Cardiac muscle cell (in vitro differentiated cells and primary cell): ENCODE measurements at regions not wholly inside any gene's neighbourhood (a gene's known extent, or its start where the extent isn't known, plus 50 kb on each side); places are given as distances from the start of the nearest gene placed in this dataset.

Experiments
- DNase-seq, 2 donors: peaks; one replicate each; pipeline versions ENCODE4 v3.0.0 to v3.0.0-alpha.2; 2010 to 2017; ENCODE audit warnings: low read depth in 1 of 2, low spot score in 1 of 2
- H3K27ac ChIP-seq: fragments of 200-600 bp; sonication (generic); 2 replicates; pipeline ENCODE4 v1.5.1; 2016
- H3K27me3 ChIP-seq: fragments of 200-600 bp; sonication (generic); 2 replicates; pipeline ENCODE4 v1.6.0; 2016; ENCODE audit warnings: control low read depth
- H3K36me3 ChIP-seq: fragments of 200-600 bp; sonication (generic); 2 replicates; pipeline ENCODE4 v1.5.1; 2016; ENCODE audit warnings: control low read depth
- H3K4me1 ChIP-seq: fragments of 200-600 bp; sonication (generic); 2 replicates; pipeline ENCODE4 v1.8.1; 2017; ENCODE audit warnings: low read depth, mild to moderate bottlenecking, mixed run types
- H3K4me3 ChIP-seq: fragments of 200-600 bp; sonication (generic); 2 replicates; pipeline ENCODE4 v1.5.1; 2016; ENCODE audit warnings: mild to moderate bottlenecking
- H3K9me3 ChIP-seq: fragments of 200-600 bp; sonication (generic); 2 replicates; pipeline ENCODE4 v1.5.1; 2017; ENCODE audit warnings: low read depth, mild to moderate bottlenecking, control low read depth
- TF ChIP-seq, protein P1 (sequence below): IDR thresholded peaks from 2 replicates; pipeline ENCODE4 v1.5.1; 2012; ENCODE audit warnings: low read depth, mild to moderate bottlenecking, low read length

DNA sequence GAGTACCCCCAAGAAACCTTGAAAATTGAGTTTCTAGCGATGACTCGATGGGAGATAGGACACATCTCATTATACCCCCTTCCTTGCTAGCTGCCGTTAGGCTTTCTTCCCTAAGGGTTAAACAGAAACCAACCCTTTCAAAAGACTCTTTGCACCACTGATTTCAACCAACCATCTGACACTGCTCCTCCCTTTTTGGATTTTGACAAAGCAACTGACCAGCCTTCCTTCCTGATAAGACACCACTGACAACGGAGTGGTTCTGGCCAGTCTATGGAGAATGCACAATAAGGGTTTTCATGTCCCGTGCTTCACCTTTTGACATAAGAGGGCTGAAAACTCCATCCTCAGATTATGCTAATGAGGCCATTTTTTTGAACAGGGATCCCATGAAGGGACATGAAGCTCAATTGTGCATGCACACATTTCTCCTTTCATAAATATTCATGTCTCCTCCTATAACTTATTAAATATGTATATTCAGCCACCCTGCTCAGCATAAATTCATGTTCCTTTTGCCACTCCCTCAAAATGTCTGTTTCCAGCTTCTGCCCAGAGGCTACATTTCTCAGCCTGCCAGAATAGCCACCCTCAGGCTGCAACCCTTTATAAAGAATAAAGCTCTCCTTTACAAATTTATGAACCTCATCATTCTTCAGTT, 52.8 kb upstream of the SLC35F5 start:
- Histone ChIP-seq H3K9me3 (no peaks in the 10 kb centered on the region), H3K36me3 (no peaks in the 10 kb centered on the region), H3K4me3 (no peak overlapping the region), H3K27ac (no peak overlapping the region), H3K4me1 (peaks cover 12% of the 10 kb centered on the region), H3K27me3 (no peaks in the 10 kb centered on the region)
- no peak for DNase-seq
- TF ChIP-seq, protein P1, sequence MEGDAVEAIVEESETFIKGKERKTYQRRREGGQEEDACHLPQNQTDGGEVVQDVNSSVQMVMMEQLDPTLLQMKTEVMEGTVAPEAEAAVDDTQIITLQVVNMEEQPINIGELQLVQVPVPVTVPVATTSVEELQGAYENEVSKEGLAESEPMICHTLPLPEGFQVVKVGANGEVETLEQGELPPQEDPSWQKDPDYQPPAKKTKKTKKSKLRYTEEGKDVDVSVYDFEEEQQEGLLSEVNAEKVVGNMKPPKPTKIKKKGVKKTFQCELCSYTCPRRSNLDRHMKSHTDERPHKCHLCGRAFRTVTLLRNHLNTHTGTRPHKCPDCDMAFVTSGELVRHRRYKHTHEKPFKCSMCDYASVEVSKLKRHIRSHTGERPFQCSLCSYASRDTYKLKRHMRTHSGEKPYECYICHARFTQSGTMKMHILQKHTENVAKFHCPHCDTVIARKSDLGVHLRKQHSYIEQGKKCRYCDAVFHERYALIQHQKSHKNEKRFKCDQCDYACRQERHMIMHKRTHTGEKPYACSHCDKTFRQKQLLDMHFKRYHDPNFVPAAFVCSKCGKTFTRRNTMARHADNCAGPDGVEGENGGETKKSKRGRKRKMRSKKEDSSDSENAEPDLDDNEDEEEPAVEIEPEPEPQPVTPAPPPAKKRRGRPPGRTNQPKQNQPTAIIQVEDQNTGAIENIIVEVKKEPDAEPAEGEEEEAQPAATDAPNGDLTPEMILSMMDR, result no peak

GRCh38 chr2:113807721-113808120, 51.3 kb upstream of the SLC35F5 start:
- H3K4me3 ChIP-seq, result no peak overlapping the region
- TF ChIP-seq, protein P1, result no peak

DNA sequence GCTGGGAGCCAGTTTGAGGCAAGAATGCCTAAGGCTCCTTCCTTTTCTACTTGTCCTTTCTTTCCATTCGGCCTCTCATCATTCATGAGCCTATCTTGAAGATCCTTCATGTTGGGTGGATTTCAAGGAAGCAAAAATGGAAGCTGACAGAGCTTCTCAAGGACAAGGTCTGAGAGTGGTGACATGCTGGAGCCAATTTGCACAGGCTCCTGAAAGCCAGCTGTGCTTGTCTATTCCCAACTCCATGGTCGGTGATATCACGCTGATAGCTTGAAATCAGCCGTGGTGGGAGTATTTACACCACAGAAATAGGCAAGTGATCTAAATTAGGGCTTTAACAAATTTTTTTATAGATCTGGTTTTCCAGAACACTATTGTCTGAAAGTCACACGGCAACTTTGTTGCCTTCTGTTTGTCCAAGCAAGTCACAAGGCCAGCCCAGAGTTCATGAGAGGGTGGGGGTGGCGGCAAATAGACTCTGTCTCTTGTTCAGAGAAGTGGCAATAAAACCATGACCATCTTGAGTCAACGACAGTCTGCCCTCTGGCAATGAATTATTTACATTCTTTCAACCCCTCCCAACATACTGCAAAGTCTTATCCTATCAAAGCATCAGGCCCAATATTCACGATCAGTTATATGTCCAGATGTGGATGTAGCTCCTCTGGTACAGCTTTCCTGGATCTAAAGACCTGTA, 49.9 kb upstream of the SLC35F5 start:
- Histone ChIP-seq H3K27ac (no peak overlapping the region), H3K4me1 (no peaks in the 10 kb centered on the region), H3K9me3 (no peaks in the 10 kb centered on the region), H3K4me3 (no peak overlapping the region), H3K27me3 (no peaks in the 10 kb centered on the region), H3K36me3 (no peaks in the 10 kb centered on the region)
- TF ChIP-seq, protein P1, result no peak
- no peak for DNase-seq

More at GRCh38 chr2:113807721-113808120, 51.3 kb upstream of the SLC35F5 start:
- Histone ChIP-seq H3K36me3 (no peaks in the 10 kb centered on the region), H3K4me1 (peaks cover 12% of the 10 kb centered on the region), H3K27me3 (no peaks in the 10 kb centered on the region), H3K9me3 (no peaks in the 10 kb centered on the region), H3K27ac (no peak overlapping the region)
- DNase-seq, result no peak
